ENCODE measurements at regions not wholly inside any gene's neighbourhood (a gene's known extent, or its start where the extent isn't known, plus 50 kb on each side); places are given as distances from the start of the nearest gene placed in this dataset.

DNA sequence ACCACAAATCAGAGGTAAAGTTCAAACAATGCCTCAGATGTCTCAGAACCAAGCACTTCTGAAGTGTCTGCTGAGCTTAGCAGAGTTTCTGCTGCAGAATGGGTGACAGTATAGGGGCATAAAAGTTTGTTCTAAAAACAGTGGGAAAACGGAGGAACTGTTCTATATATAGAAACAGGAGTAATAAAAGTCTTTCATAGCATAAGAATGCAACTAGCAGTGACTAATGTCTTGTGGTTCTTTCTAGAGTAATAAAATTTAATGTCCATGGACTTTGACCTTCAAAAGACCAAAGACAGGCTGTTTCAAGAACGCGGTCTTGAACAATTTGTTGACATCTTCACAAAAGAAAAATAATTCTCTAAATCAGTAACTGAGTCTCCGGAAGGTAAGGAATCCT is 107.5 kb upstream of the FAR2 start:
- DNase-seq (ENCODE audit: low read depth in 3 of 3) = no peak

- no peak for DNase-seq (ENCODE audit: low read depth in 3 of 3)
Measured at GRCh38 chr12:29043069-29043468, 106.0 kb upstream of the FAR2 start.

GRCh38 chr12:29044799-29045198 is 104.3 kb upstream of the FAR2 start:
- DNase-seq (ENCODE audit: low read depth in 3 of 3) = no peak

DNA sequence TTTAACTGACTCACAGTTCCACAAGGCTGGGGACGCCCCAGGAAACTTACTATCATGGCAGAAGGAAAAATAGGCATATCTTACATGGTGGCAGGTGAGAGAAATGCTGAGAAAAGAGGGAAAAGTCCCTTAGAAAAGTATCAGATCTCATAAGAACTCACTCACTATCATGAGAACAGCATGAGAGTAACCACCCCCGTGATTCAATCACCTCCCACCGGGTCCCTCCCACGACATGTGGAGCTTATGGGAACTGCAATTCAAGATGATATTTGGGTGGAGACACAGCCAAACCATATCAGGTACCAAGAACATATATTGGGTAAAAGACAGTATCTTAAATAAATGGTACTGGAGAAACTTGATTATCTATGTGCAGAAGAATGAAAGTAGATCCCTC is 100.3 kb upstream of the FAR2 start:
- no peak for DNase-seq (ENCODE audit: low read depth in 3 of 3)

DNA sequence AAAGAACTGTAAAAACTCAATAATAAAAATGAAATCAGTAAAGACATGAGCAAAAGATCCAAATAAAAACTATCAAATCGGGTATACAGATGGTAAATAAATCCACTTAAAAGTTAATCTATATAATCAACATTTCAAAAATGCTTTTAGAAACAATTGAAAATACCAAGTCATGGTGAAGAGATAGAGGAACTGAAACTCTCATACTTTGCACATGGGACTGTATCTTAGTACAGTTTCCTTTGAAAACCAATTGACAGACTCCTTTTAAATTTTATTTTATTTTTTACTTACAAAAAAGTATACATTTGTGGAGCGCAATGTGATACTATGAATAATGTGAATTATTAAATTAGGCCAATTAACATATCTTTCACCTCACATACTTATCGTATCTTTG is 98.6 kb upstream of the FAR2 start:
- DNase-seq (ENCODE audit: low read depth in 3 of 3) = no peak

GRCh38 chr12:29051221-29051620 is 97.9 kb upstream of the FAR2 start:
- DNase-seq (ENCODE audit: low read depth in 3 of 3) = no peak

DNA sequence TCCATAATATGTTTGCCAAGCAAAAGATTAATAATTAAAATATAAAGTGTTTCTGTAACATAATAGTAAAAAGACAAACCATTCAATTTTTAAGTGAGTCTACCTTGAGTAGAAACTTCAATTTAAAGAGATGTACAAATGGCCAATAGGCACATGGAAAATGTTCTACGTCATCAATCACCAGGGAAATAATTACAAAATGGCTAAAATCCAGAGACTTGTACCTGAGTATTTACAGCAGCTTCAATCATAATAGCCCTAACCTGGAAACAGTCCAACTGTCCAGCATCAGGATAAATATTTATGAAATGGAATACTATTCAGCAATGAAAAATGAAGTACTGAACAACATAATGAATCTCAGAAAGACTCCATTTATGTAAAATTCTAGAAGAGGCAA is 95.5 kb upstream of the FAR2 start:
- DNase-seq (ENCODE audit: low read depth in 3 of 3) = no peak

DNA sequence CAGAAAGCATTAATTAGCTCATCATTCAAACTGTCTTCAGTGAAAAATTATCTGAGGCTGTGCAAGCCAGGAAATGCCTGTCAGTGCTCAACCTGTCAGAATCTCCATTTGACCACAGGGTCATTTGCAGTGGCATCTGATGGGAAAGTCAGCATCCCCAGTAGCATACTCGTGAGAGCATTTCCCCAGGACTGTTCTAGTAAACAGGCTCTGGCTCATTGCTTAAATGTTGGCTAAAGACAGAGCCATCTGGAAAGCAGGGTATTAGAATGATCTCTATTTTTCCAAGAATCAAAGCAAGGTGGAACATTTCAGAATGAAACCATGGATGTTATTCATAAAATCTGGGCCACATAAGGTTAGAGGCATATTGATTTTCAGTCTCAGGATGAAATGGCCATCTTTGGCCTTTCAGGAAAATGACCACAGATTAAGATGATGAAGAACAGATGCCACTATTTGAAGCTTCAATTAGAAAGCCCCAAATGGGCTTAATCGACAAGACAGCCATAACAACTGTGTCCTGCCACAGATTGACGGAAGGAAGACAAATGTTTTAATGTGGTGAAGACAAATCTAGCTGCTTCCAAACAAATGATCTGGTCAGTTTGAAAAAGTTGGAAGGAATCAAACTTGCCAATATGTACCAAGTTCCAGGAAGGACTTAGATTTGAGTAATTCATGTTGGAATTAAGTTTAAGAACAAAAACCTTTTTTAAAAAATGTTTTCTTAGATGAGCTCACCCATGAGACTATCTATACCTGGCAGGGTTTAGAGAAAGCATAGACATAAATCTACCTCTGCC is 94.0 kb upstream of the FAR2 start:
- DNase-seq (ENCODE audit: low read depth in 3 of 3) = no peak

- DNase-seq (ENCODE audit: low read depth in 3 of 3) = no peak
Measured at GRCh38 chr12:29066011-29066588, 83.0 kb upstream of the FAR2 start.

DNA sequence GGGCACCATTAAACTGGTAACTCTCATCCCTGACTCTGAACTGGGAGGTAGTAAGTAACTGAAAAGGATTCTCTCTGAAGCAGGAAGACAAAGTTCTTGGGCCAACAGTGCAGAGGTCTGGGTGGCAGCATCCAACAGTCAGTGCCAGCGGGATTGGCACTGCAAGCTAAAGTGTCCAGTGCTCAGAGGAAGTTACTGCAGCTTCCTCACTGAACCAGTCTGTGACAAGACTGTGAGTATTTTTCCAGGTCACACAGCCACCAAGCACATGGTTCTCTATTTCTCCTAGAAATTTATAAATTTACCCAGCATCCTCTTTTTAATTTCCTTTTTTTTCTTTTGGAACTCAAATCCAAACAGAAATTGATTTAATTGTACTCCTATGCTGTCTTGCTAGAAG is 81.6 kb upstream of the FAR2 start:
- no peak for DNase-seq (ENCODE audit: low read depth in 3 of 3)

DNA sequence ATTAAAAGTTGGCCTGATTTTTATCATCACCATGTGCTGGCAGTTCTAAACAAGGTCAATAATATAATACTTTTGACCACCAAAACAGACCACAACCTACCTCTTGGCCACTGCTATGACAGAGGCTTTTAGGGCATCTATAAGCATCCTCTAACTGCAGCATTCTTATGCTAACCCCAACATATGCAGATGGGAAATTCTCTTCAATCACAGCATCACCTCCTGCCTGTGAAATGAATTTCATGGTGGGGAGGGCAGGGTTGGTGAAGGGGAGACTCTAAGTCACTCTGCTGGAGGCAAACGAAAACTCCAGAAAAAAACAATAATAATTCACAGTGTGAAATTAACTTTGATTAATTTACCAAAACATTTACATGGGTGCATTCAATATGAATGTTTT is 78.8 kb upstream of the FAR2 start:
- DNase-seq (ENCODE audit: low read depth in 3 of 3) = no peak

DNA sequence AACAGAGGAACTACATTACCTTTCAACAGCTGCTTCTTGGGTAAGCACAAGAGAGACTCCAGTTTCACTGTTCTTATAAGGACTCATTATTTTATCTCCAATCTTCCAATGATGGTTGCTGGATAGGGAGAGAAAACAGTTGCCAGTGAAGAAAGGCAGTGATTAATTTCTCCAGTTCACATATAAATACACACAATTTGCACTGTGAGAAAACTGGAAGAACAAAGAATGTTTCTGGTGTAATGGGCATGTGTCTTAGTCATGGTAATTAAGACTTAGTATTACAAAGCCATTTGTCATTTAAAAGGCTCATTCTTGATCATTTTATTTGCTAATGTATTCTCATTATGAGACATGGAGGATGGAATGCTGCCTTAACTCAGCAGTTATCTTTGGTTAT is 78.0 kb upstream of the FAR2 start:
- no peak for DNase-seq (ENCODE audit: low read depth in 3 of 3)

DNA sequence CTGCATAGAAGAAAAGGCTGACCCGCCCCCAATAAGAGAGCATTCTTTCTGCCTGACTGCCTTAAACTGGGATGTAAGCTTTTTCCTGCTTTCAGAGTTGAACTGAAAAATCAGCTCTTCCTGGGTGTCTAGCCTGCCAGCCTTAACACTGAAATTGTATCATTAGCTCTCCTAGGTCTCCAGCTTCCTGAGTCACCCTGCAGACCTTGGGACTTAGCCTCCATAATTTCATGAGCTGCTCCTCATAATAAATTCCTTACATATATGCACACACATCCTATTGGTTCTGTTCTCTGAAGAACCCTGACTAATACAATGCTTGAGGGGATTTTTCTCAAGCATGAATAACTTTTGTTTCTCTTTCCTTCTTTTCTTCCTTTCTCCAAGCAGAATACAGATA is 76.4 kb upstream of the FAR2 start:
- DNase-seq (ENCODE audit: low read depth in 3 of 3) = no peak

DNA sequence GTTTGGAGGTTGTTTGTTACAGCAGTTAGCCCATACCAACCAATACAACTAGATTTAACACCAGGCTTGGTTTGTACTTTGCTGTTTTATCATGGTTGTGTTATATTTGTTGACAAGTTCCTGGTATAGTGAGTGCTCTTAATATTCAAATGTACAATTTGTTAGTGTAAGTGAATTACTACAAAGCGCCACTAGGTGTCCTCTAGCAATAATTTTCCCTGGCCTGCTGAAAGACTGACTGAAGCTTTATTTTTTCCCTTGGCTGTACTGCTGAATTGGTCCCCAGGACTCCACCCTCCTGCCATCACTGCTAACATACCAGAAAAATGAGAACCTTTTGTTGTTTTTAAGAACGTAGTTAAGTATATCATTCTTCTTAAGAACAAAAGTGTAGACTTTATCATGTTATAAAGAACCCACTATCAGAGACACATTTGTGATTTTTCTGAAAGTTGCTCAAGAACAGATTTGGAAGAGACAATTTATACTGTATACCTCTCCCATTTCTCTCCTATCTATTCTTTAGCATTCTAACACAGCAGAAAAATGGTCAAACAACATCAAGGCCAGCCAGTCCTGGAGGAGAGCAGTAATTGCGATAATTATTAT is 75.3 kb upstream of the FAR2 start:
- DNase-seq (ENCODE audit: low read depth in 3 of 3) = no peak

GRCh38 chr12:29081101-29081500 is 68.0 kb upstream of the FAR2 start:
- no peak for DNase-seq (ENCODE audit: low read depth in 3 of 3)

DNA sequence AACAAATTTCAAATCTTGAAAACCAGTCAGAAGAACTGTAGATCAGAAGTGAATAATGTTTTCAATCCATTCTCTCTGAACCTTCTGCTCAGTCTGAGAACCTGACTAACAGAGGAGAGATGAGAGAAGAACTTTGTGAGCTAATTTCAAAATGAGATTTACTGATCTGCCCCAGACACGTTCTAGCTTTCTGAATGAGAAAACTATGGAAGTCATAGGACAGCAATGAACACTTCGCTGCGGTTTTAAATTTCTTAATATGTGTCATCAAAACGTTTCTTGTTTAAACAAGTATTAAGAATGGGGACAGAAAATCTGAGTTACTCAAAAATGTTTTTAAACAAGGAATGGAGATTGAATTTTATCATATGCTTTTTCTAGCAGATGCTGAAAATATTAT is 66.6 kb upstream of the FAR2 start:
- DNase-seq (ENCODE audit: low read depth in 3 of 3) = no peak

- DNase-seq (ENCODE audit: low read depth in 3 of 3) = no peak
Measured at GRCh38 chr12:29086325-29087271, 62.5 kb upstream of the FAR2 start.

GRCh38 chr12:29088611-29089219 is 60.4 kb upstream of the FAR2 start:
- DNase-seq (ENCODE audit: low read depth in 3 of 3) = no peak

Data from stimulated activated CD4-positive, alpha-beta T cell treated with anti-CD3 and anti-CD28 coated beads, TNF-alpha, amount 100 ng/mL, for 24 hours (primary cell).